Endodermal cell (in vitro differentiated cells): ENCODE measurements at regions not wholly inside any gene's neighbourhood (a gene's known extent, or its start where the extent isn't known, plus 50 kb on each side); places are given as distances from the start of the nearest gene placed in this dataset.

Experiments used
- DNase-seq: peaks from one replicate; pipeline ENCODE4 v3.0.0-alpha.2; 2017
- H3K27ac ChIP-seq: 2 replicates; pipeline ENCODE4 v1.5.1; 2013; ENCODE audit warnings: mild to moderate bottlenecking, low read depth, low read length, moderate library complexity
- H3K27me3 ChIP-seq: 2 replicates; pipeline ENCODE4 v1.6.1; 2013; ENCODE audit warnings: mild to moderate bottlenecking, low read length, moderate library complexity; ENCODE audit not compliant: insufficient read depth, control insufficient read depth, poor library complexity, severe bottlenecking
- H3K36me3 ChIP-seq: 2 replicates; pipeline ENCODE4 v1.7.0; 2013; ENCODE audit warnings: mild to moderate bottlenecking, low read length, moderate library complexity; ENCODE audit not compliant: control insufficient read depth, insufficient read depth
- H3K4me1 ChIP-seq: one replicate; pipeline ENCODE4 v1.7.0; 2013; ENCODE audit warnings: low read length; ENCODE audit not compliant: control insufficient read depth, insufficient read depth
- H3K4me3 ChIP-seq: 2 replicates; pipeline ENCODE4 v1.5.1; 2013; ENCODE audit warnings: mild to moderate bottlenecking, low read length, moderate library complexity
- H3K9ac ChIP-seq: 2 replicates; pipeline ENCODE4 v1.6.1; 2013; ENCODE audit warnings: mild to moderate bottlenecking, low read length, moderate library complexity; ENCODE audit not compliant: poor library complexity, severe bottlenecking; ENCODE audit errors: extremely low read depth
- H3K9me3 ChIP-seq: 2 replicates; pipeline ENCODE4 v1.6.1; 2013; ENCODE audit warnings: mild to moderate bottlenecking, low read length, moderate library complexity; ENCODE audit not compliant: control insufficient read depth
- H3K27ac Mint-ChIP-seq: 2 replicates; pipeline ENCODE4 v1.8.0; 2020; ENCODE audit warnings: mixed read lengths
- H3K27me3 Mint-ChIP-seq: 2 replicates; pipeline ENCODE4 v1.8.0; 2021; ENCODE audit warnings: mild to moderate bottlenecking, mixed read lengths; ENCODE audit not compliant: insufficient read depth
- H3K36me3 Mint-ChIP-seq: 2 replicates; pipeline ENCODE4 v1.8.0; 2020; ENCODE audit warnings: low read depth, mixed read lengths
- H3K4me1 Mint-ChIP-seq: 2 replicates; pipeline ENCODE4 v1.8.0; 2020; ENCODE audit warnings: mixed read lengths
- H3K4me3 Mint-ChIP-seq: 2 replicates; pipeline ENCODE4 v1.8.0; 2020; ENCODE audit warnings: mild to moderate bottlenecking, moderate library complexity, mixed read lengths
- H3K9me3 Mint-ChIP-seq: 2 replicates; pipeline ENCODE4 v1.8.0; 2020; ENCODE audit warnings: mild to moderate bottlenecking, mixed read lengths
- CTCF ChIP-seq: fragments of 200-600 bp; sonication (generic); conservative IDR thresholded peaks from 2 replicates; pipeline ENCODE4 v1.5.0; 2021; ENCODE audit warnings: antibody characterized with exemption, mild to moderate bottlenecking
- WGBS, 2 experiments: methylation state at CpG; one replicate each; pipeline versions ENCODE4 v1.1.5 to v1.1.7; 2013; ENCODE audit warnings: missing lambda C conversion rate in 2 of 2, mixed read lengths in 1 of 2; ENCODE audit not compliant: insufficient coverage in 1 of 2, insufficient read length in 1 of 2; 5-methylcytosine and 5-hydroxymethylcytosine counted together

- no peak overlapping the region for H3K27ac ChIP-seq
- no peaks in the 10 kb centered on the region for H3K36me3 Mint-ChIP-seq
- H3K4me3 Mint-ChIP-seq = no peak overlapping the region
- WGBS, 2 experiments = 85 to 90% methylated on average over 1 of the region's 1 CpG
- H3K4me1 ChIP-seq = peaks cover 7% of the 10 kb centered on the region
- H3K4me3 ChIP-seq = no peak overlapping the region
- no peak overlapping the region for H3K9ac ChIP-seq
- H3K9me3 Mint-ChIP-seq = peaks cover 2% of the 10 kb centered on the region
- no peak for TF ChIP-seq CTCF
- no peak overlapping the region for H3K27ac Mint-ChIP-seq
- H3K4me1 Mint-ChIP-seq = peaks cover 8% of the 10 kb centered on the region
- no peak for DNase-seq
- H3K27me3 Mint-ChIP-seq = no peaks in the 10 kb centered on the region
- H3K36me3 ChIP-seq = no peaks in the 10 kb centered on the region
- H3K27me3 ChIP-seq = no peaks in the 10 kb centered on the region
- H3K9me3 ChIP-seq = peaks cover 12% of the 10 kb centered on the region
Observed at GRCh38 chr13:60343978-60344377, 53.0 kb upstream of the TDRD3 start.

DNA sequence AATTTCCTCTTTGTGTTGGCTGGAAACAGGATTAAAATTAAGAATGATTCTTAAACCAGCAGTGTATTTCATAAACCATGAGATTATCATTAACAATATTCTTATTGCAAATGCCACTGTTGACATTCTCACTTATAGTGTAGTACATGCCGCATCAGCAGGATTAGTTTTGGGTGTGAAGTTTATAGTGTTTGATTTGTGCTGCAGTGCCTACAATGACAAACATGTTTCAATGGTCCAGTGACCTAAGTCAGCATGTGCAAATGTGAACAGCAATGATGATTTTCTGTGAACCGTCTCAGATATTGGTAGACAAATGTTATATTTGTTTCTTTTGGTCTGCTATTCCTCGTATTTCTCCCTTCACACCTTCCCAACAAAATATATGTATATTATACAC is 49.8 kb upstream of the TDRD3 start:
- H3K36me3 ChIP-seq = no peaks in the 10 kb centered on the region
- H3K4me1 Mint-ChIP-seq = peaks cover 13% of the 10 kb centered on the region
- H3K27ac Mint-ChIP-seq = no peak overlapping the region
- peaks cover 7% of the 10 kb centered on the region for H3K4me1 ChIP-seq
- TF ChIP-seq CTCF = no peak
- H3K4me3 ChIP-seq = no peak overlapping the region
- peaks cover 3% of the 10 kb centered on the region for H3K27me3 Mint-ChIP-seq
- no peak overlapping the region for H3K9ac ChIP-seq
- H3K36me3 Mint-ChIP-seq = no peaks in the 10 kb centered on the region
- no peak overlapping the region for H3K4me3 Mint-ChIP-seq
- WGBS, 2 experiments = 86% methylated on average over 3 of the region's 3 CpGs; no CpG with 5 or more reads in 1 of the 2 experiments
- no peaks in the 10 kb centered on the region for H3K9me3 Mint-ChIP-seq
- DNase-seq = no peak
- no peak overlapping the region for H3K27ac ChIP-seq
- no peaks in the 10 kb centered on the region for H3K27me3 ChIP-seq
- peaks cover 5% of the 10 kb centered on the region for H3K9me3 ChIP-seq
